Gastrocnemius medialis (tissue), 4 donors: ENCODE measurements at regions not wholly inside any gene's neighbourhood (a gene's known extent, or its start where the extent isn't known, plus 50 kb on each side); places are given as distances from the start of the nearest gene placed in this dataset.

Experiments
- CTCF ChIP-seq, 5 experiments: fragments of 450-650 bp in 3 of 5; fragments of 200-600 bp in 2 of 5; sonication (generic) in 2 of 5; IDR thresholded peaks in 4 of 5; conservative IDR thresholded peaks in 1 of 5; 1 replicate in 4 of 5; 2 replicates in 1 of 5; pipeline ENCODE4 v1.5.1; 2016 to 2019; ENCODE audit warnings: antibody characterized with exemption in 5 of 5, mild to moderate bottlenecking in 3 of 5, moderate library complexity in 3 of 5
- POLR2A ChIP-seq, 2 donors: fragments of 450-650 bp; IDR thresholded peaks; one replicate each; pipeline ENCODE4 v1.6.1; 2017; ENCODE audit warnings: antibody characterized with exemption in 2 of 2, mild to moderate bottlenecking in 2 of 2, moderate library complexity in 2 of 2

GRCh38 chr6:167700199-167700598, 126.5 kb upstream of the AFDN start:
- TF ChIP-seq CTCF (IDR thresholded peaks at IDR 0.05 in 4 of 5, conservative IDR thresholded peaks at IDR 0.05 in 1 of 5) (no peak), POLR2A (IDR thresholded peaks at IDR 0.05) (no peak)
